Activated T-helper 2 cell treated with anti-CD3 and anti-CD28 coated beads, Interferon-gamma antibody, Interleukin-2, Interleukin-4, amounts not matched to agents 10 μg/mL and 5 μg/mL and 100 μg/mL, durations not matched to agents 14 hours and 24 hours and 36 hours (primary cell): ENCODE measurements at regions not wholly inside any gene's neighbourhood (a gene's known extent, or its start where the extent isn't known, plus 50 kb on each side); places are given as distances from the start of the nearest gene placed in this dataset.
"Not testable (repeated sequence)": the region's sequence is repeated elsewhere in the genome, so short reads cannot be mapped to it uniquely, and the experiment has no call there.

Experiments used
- DNase-seq: peaks from one replicate; pipeline ENCODE4 v3.0.0; 2021; ENCODE audit warnings: low spot score
- H3K27ac Mint-ChIP-seq: one replicate; pipeline ENCODE4 v1.8.0; 2021; ENCODE audit warnings: mixed read lengths
- H3K27me3 Mint-ChIP-seq: one replicate; pipeline ENCODE4 v1.8.0; 2021; ENCODE audit warnings: low read depth, mixed read lengths
- H3K36me3 Mint-ChIP-seq: one replicate; pipeline ENCODE4 v1.8.0; 2021; ENCODE audit warnings: low read depth, mixed read lengths
- H3K4me1 Mint-ChIP-seq: one replicate; pipeline ENCODE4 v1.8.0; 2021; ENCODE audit warnings: low read depth, mixed read lengths
- H3K4me3 Mint-ChIP-seq: one replicate; pipeline ENCODE4 v1.8.0; 2021; ENCODE audit warnings: low read depth, mild to moderate bottlenecking, moderate library complexity, mixed read lengths
- H3K9me3 Mint-ChIP-seq: one replicate; pipeline ENCODE4 v1.8.0; 2021; ENCODE audit warnings: mixed read lengths
- intact Hi-C: fragments of 100-400 bp; cut with micrococcal nuclease; formaldehyde crosslinking; loops from one replicate; pipeline ENCODE4 v1.15.1; 2023

DNA sequence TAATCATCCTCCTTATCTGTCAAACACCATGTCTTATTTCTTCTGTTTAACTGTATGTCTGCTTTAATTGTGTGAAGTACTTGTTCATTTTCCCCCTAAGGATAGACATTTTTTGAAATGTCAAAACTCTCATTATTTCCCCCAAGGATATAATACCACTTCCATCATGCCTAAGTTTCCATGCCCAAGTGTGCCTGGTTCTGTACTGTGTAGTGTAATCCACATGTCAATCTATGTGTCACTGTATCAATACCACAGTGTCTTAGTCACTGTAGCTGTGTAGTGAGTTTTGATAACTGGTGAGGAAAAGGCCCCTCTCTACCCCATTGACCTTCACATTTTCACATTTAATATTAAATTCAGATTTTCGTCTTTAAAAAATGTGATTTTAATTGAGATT lies 1265.5 kb downstream of the PCDH9 start:
- no peak overlapping the region for H3K4me3 Mint-ChIP-seq
- no peaks in the 10 kb centered on the region for H3K4me1 Mint-ChIP-seq
- H3K27me3 Mint-ChIP-seq = no peaks in the 10 kb centered on the region
- peaks cover 11% of the 10 kb centered on the region for H3K9me3 Mint-ChIP-seq
- H3K36me3 Mint-ChIP-seq = no peaks in the 10 kb centered on the region
- no peak for DNase-seq
- no peak overlapping the region for H3K27ac Mint-ChIP-seq
- intact Hi-C loops = no loop called here

DNA sequence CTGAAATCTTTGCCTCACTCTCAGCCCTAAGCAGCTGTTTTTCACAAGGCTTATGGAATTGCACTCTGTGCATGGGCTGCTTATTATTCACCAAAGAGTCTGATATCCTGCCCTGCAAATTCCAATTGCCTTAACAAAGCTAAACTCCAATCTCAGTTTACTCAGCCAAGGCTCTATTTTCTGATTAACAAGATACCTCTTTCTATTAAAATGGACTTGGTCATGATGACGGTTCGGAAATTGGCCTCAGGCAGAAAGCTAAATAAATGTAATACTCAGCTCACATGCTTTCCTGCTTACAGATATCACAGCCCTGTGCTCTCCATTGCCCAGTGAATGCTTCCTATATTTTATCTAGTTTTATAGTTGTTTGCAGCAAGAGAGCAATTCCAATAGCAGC lies 1270.8 kb downstream of the PCDH9 start:
- Mint-ChIP-seq H3K36me3 (no peaks in the 10 kb centered on the region), H3K4me1 (no peaks in the 10 kb centered on the region), H3K9me3 (peaks cover 29% of the 10 kb centered on the region), H3K27me3 (no peaks in the 10 kb centered on the region), H3K4me3 (no peak overlapping the region), H3K27ac (no peak overlapping the region)
- intact Hi-C loops = no loop called here
- DNase-seq = no peak

DNA sequence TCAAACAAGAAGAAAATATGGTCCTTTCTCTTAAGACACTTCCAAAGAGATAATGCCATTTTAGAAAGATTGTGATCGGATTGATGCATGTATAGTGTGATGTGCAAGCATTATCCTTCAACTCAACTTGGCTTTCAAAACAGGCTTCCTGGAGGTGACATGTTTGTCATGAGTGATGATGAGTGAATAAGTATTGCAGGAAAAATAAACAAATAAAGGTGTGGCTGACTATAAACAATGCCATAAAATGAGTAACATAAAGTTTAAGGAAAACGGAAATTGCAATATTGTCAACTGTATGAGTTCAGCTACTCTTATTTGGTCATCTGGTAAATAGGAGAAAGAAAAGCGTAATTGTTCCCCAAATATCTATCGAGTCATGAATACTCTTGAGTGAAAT lies 1283.7 kb downstream of the PCDH9 start:
- DNase-seq = no peak
- Mint-ChIP-seq H3K27ac (no peak overlapping the region), H3K4me1 (no peaks in the 10 kb centered on the region), H3K36me3 (no peaks in the 10 kb centered on the region), H3K9me3 (peaks cover 16% of the 10 kb centered on the region), H3K27me3 (no peaks in the 10 kb centered on the region), H3K4me3 (no peak overlapping the region)
- intact Hi-C loops = no loop called here

DNA sequence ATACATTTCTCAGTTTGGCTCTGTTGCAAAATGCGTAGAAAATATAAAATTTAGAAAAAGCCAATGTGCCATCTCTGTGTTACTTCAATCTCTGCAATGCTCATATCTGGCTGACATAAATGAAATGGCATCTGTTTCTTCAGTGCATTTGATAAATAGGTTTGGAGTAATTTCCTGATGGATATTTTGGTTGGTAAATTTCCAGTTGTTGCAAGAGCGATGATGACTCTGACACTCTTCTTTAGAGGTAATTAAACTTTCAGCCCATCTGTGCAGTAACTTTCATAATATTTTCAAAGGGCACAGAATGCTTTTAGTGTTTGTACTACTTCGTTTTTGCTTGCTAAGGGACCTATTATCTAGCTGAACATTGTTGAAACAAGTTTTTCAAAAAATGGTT lies 1286.4 kb downstream of the PCDH9 start:
- Mint-ChIP-seq H3K4me1 (no peaks in the 10 kb centered on the region), H3K27ac (no peak overlapping the region), H3K36me3 (no peaks in the 10 kb centered on the region), H3K4me3 (no peak overlapping the region), H3K9me3 (peaks cover 16% of the 10 kb centered on the region), H3K27me3 (no peaks in the 10 kb centered on the region)
- DNase-seq = no peak
- intact Hi-C loops = no loop called here

DNA sequence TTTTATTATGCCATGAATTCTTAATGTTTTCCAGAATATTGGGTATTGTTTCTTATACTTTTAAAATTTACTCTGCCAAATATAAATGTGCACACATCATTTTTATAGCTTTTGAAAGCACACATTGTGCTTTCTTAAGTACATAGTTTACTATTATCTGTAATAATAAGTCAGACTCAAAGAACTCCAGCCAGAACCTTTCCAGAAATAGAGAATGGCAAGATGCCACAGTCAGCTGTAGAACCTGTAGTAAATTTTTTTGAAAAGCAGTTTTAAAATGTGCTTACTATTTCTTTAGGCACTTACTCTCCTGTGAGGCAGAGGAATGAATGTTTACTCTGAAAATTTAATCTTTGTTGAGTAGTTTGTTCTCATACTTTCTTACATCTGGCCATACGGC lies 1287.1 kb downstream of the PCDH9 start:
- Mint-ChIP-seq H3K27ac (no peak overlapping the region), H3K4me3 (no peak overlapping the region), H3K4me1 (no peaks in the 10 kb centered on the region), H3K27me3 (no peaks in the 10 kb centered on the region), H3K36me3 (no peaks in the 10 kb centered on the region), H3K9me3 (peaks cover 13% of the 10 kb centered on the region)
- no peak for DNase-seq
- intact Hi-C loops = no loop called here

DNA sequence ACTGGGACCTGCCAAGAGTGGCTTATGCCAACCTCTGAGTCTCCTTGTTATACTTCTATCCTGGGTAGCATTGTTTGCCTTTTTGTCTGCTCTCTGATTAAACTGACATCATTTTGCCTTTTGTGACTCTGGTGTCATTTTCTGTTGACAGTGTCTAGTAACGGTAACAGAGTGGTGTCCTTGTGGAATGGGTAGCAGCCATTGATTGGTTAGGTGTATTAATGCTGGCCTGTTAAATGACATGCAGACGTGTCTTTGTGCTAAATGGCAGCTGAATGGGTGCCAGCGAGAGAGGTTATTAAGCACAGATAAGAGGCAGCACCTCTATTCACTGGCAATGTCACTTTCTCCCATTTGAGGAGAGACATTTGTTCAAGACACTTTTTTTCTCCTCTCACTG lies 1289.4 kb downstream of the PCDH9 start:
- Mint-ChIP-seq H3K4me3 (no peak overlapping the region), H3K27ac (no peak overlapping the region), H3K27me3 (no peaks in the 10 kb centered on the region), H3K36me3 (no peaks in the 10 kb centered on the region), H3K9me3 (peaks cover 8% of the 10 kb centered on the region), H3K4me1 (no peaks in the 10 kb centered on the region)
- no peak for DNase-seq
- intact Hi-C loops = no loop called here

DNA sequence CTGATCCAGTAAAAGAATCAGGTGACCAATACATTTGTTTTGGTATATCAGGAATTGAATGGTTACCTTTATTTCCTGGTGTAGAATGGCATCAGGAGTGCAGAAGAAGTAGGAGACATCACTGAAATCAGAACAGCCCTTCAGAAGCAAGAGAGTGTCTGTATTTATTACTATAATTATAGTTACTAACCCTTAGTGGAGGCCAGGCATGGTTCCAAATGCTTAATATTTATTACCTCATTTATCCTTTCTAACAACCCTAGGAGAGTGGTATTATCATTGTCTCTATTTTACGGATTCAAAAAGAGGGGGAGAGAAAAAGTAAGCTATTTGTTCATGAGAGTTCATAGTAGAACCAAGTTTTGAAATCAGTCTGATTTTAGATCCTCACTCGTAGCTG lies 1292.9 kb downstream of the PCDH9 start:
- H3K4me1 Mint-ChIP-seq = no peaks in the 10 kb centered on the region
- no peaks in the 10 kb centered on the region for H3K27me3 Mint-ChIP-seq
- no peak overlapping the region for H3K27ac Mint-ChIP-seq
- H3K9me3 Mint-ChIP-seq = peaks cover 4% of the 10 kb centered on the region
- intact Hi-C loops = no loop called here
- no peaks in the 10 kb centered on the region for H3K36me3 Mint-ChIP-seq
- no peak for DNase-seq
- no peak overlapping the region for H3K4me3 Mint-ChIP-seq

DNA sequence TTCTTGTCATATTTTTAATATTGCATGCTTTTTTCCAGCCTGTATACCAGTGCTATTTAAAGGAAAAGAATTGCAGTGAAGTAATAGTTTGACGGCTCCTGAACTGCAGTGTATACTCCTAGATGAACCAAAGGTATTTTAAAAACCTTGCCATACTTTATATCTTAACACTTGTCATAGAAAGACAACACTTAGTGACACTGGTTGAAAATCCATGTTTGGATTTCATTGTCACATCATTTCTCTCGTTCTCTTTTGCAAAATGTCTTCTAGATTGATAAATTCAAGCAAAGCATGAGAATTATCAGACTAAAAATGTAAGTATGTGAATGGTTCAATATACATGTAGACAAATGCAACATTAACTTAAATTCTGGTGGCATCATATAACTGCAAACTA lies 1293.9 kb downstream of the PCDH9 start:
- intact Hi-C loops = no loop called here
- Mint-ChIP-seq H3K27ac (no peak overlapping the region), H3K4me1 (no peaks in the 10 kb centered on the region), H3K4me3 (no peak overlapping the region), H3K36me3 (no peaks in the 10 kb centered on the region), H3K9me3 (peaks cover 4% of the 10 kb centered on the region), H3K27me3 (no peaks in the 10 kb centered on the region)
- DNase-seq = no peak

DNA sequence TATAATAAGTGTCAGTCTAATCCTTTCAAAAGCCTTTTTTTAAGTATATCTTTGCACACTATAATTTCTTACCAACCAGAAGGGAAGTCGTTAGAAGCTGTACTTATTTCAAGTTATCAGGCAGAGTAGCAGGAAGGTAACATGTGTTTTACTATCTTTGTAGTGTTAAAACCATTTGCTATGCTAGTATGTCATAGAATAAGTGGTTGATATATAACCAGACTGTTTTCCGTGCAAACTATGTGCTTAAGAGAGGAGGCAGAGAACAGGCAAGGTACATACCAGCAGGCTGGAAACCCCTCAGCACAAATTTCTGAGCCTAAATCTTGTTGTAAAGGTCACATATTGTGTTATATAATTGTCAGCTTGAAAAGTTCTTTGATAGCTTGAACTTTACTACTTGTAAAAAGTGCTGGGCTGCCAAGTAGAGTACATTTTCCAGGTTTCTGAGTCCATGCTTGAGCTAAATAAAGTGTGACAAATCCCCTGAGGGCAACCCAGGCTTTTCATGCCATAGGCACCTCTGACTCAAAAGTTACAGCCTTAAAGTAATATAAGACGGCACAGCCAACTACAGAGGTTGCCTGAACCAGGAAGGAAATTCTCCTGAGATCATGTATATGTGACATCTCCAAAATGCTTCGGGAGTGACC lies 1297.4 kb downstream of the PCDH9 start:
- Mint-ChIP-seq H3K27me3 (no peaks in the 10 kb centered on the region), H3K27ac (no peak overlapping the region), H3K9me3 (peaks cover 12% of the 10 kb centered on the region), H3K4me1 (no peaks in the 10 kb centered on the region), H3K4me3 (no peak overlapping the region), H3K36me3 (no peaks in the 10 kb centered on the region)
- DNase-seq = no peak
- intact Hi-C loops = no loop called here

DNA sequence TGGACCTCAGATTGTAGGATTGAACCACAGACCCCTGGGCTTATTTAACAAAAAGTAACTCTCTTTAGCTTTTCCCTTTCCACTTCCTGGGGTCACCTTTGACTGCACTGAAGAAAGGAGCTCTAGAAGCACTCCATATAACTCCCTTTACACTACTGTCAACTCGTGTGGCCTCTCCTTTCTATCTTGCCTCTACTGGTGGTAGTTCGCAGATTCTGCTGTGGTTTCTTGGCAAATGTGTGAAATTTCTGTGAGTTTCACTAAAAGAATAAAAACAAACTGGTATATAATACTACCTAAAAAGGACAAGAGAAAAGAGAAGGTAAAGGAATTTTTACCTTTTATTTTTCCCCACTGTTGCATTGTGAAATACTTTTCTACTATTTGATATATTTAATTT lies 1298.1 kb downstream of the PCDH9 start:
- Mint-ChIP-seq H3K36me3 (no peaks in the 10 kb centered on the region), H3K27ac (no peak overlapping the region), H3K27me3 (no peaks in the 10 kb centered on the region), H3K4me1 (no peaks in the 10 kb centered on the region), H3K9me3 (peaks cover 17% of the 10 kb centered on the region), H3K4me3 (no peak overlapping the region)
- intact Hi-C loops = no loop called here
- DNase-seq = no peak

DNA sequence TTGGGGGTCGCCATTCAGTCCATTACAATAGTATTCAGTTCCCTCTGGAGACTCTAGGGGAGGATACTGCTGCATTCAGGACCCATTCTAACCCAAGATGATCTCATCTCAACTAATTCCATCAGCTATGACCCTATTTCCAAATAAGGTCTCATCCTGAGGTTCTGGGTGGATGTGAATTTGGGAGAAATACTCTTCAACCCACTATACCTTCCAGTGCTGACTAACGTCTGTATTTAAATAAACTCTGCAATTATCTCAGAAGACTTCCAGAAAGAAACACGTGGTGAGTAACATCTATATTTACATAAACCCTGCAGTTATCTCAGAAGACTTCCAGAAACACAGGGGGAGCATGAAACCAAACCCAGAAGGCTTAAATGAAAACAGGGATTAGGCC lies 1300.7 kb downstream of the PCDH9 start:
- no peaks in the 10 kb centered on the region for H3K27me3 Mint-ChIP-seq
- H3K4me3 Mint-ChIP-seq = no peak overlapping the region
- H3K9me3 Mint-ChIP-seq = peaks cover 19% of the 10 kb centered on the region
- no peaks in the 10 kb centered on the region for H3K36me3 Mint-ChIP-seq
- H3K27ac Mint-ChIP-seq = no peak overlapping the region
- no peak for DNase-seq
- no peaks in the 10 kb centered on the region for H3K4me1 Mint-ChIP-seq
- intact Hi-C loops = no loop called here

DNA sequence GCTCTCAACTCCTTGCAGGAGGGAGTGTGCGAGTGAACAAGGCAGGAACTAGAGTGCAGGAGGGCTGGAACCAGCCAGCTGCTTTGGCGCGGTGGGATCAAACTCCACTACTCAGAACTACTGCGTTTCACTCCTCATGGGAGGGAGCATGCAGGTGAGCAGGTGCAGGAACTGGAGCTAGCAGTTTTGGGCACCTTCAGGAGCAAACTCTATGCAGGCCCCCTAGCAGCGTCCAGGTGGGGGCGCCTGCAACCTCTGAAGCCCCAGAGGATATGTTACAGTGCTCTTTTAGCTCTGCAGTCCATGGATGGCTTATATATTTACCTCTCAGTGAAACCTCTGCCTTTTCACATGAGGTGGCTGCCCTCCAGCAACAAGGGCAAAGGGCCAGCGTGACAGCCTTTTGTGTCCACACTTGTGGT lies 1303.4 kb downstream of the PCDH9 start:
- no peaks in the 10 kb centered on the region for H3K27me3 Mint-ChIP-seq

DNA sequence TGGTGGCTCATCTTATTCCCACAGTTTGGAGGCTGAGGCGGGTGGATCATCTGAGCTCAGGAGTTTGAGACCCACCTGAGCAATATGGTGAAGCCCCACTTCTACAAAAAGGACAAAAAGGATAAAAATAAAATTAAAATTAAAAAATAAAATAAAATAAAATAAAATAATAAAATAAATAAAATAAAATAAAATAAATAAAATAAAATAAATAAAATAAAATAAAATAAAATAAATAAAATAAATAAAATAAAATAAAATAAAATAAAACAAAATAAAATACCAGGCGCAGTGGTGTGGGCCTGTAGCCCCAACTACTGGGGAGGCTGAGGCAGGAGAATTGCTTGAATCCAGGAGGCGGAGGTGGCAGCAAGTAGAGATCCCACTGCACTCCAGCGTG lies 1307.3 kb downstream of the PCDH9 start:
- H3K9me3 Mint-ChIP-seq = peaks cover 17% of the 10 kb centered on the region
- H3K27me3 Mint-ChIP-seq, H3K4me3 Mint-ChIP-seq, DNase-seq, H3K4me1 Mint-ChIP-seq, H3K36me3 Mint-ChIP-seq, intact Hi-C loops, H3K27ac Mint-ChIP-seq: not testable (repeated sequence)

More for the DNA sequence above, 1303.4 kb downstream of the PCDH9 start:
- Mint-ChIP-seq H3K4me3 (no peak overlapping the region), H3K4me1 (no peaks in the 10 kb centered on the region), H3K36me3 (no peaks in the 10 kb centered on the region), H3K9me3 (peaks cover 20% of the 10 kb centered on the region), H3K27ac (no peak overlapping the region)
- intact Hi-C loops = no loop called here
- no peak for DNase-seq

DNA sequence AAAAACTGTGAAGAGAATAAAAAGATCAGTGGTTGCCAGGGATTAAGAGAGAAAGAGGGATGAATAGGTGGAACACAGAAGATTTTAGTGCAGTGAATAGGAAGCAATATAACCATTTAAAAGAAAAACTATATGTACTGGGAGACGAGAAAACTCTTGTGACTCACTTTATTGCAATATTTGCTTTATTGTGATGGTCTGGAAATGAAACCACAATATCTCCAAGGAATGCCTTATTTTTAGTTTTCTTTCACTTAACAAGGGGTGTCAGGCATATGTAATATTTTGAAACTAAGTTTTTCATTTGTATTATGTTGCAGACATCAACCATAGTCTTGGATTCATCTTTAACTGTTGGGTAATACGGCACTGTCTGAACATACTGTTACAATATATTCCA lies 1308.2 kb downstream of the PCDH9 start:
- Mint-ChIP-seq H3K9me3 (peaks cover 12% of the 10 kb centered on the region), H3K4me3 (no peak overlapping the region), H3K27me3 (no peaks in the 10 kb centered on the region), H3K27ac (no peak overlapping the region), H3K4me1 (no peaks in the 10 kb centered on the region), H3K36me3 (no peaks in the 10 kb centered on the region)
- intact Hi-C loops = no loop called here
- no peak for DNase-seq
